ENCODE measurements at regions not wholly inside any gene's neighbourhood (a gene's known extent, or its start where the extent isn't known, plus 50 kb on each side); places are given as distances from the start of the nearest gene placed in this dataset.
"Not testable (repeated sequence)": the region's sequence is repeated elsewhere in the genome, so short reads cannot be mapped to it uniquely, and the experiment has no call there.

- DNase-seq = no peak
These were observed 117.9 kb upstream of the MED14 start for GRCh38 chrX:40853004-40853815.

GRCh38 chrX:40853816-40854123 is 118.4 kb upstream of the MED14 start:
- no peak for DNase-seq

DNA sequence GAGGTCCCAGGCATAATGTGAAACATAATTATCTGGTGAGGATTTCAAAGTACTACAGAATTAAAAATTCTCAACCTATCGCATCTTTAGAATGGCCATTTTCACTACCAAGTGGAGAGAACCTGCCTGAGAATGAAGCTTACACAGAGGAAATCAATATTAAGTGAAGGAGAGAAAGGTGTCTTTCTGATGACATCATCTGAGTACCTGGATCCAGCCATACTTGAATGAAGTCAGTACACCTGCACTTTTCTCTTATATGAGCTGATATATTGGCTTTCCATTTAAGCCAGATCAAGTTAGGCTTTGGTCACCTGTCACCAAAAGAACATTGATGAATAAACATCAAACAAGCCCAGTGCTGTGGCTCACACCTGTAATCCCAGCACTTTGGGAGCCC is 118.9 kb upstream of the MED14 start:
- DNase-seq = no peak

DNA sequence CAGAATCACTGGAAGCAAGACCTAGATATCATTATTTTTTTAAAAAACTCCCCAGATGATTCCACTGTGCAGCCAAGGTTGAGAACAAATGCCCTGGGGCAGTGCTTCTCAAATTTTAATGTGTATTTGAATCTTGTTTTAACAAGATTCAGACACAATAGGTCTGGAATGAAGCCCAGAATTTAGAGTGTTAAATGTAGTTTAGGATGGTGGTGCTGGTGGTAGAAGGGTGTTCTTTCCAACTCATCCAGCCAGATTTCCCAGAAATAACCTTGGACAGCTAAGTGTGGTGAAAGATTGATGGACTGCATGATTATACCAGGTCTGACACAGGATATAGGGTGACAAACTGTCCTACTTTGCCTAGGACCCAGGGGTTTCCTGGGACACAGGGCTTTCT is 120.1 kb upstream of the MED14 start:
- DNase-seq = no peak

DNA sequence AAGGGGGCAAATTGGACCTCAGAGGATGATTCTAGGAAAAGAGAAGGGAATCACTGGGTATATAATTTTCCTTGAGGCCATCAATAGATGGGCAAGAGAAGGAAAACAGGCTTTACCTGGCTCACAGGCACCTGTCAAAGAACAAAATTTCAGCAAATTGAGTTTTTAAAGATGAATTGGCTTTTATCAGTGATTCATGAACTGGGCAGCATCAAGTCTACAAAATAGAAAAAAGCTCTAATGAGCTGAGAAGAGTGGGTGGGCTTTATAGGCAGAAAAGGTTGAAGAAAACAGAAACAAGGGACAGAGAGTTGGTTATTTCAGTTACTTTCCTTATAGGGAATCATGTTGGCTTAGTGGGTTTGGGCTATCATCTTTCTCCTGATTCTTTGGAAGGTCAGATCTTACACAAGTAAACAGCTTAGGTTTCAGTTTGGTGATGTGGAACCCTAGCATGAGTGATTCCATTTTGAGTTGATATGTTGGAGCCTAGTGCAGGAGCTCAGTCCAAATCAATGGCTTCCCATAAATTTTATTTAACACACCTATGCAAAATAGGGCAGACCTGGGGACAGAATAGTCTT is 120.7 kb upstream of the MED14 start:
- DNase-seq = no peak

- DNase-seq = not testable (repeated sequence)
These were observed 126.7 kb upstream of the MED14 start for GRCh38 chrX:40861952-40862554.

GRCh38 chrX:40863260-40863659 is 127.9 kb upstream of the MED14 start:
- DNase-seq = not testable (repeated sequence)

DNA sequence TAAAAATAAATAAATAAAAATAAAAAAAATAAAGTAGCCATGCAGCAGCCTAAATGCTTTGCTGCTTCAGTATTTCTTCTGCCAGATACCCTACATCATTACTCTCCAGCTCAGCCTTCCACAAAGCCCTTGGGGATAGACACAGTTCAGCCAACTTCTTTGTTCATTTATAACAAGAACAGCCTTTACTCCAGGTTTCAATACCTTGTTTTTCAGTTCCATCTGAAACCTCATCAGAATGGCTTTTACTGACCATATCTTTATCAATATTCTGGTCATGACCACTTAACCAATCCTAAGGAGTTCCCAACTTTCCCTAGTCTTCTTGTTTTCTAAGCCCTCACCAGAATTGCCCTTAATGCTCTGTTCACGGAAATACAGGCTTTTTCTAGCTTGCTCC is 128.3 kb upstream of the MED14 start:
- DNase-seq = no peak

DNA sequence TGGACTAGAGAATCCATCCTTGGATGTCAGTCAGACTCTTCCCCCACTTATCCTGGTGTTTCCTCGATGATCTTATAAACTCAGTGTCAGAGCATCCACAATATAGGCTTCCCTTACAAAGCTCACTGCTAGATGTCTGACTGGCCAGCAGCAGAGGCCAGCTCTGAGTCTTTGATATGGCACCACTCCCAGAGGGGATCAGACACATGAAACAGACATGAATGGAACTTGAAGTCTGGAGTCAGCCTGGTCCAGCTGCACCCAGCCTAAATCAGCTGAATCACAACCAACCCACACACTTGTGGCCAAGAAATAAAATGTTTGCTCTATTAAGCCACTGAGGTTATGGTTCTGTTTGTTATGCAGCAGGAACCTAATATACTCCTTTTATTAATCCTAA is 129.6 kb upstream of the MED14 start:
- DNase-seq = no peak

- no peak for DNase-seq
These were observed 131.6 kb upstream of the MED14 start for GRCh38 chrX:40866893-40867292.

DNA sequence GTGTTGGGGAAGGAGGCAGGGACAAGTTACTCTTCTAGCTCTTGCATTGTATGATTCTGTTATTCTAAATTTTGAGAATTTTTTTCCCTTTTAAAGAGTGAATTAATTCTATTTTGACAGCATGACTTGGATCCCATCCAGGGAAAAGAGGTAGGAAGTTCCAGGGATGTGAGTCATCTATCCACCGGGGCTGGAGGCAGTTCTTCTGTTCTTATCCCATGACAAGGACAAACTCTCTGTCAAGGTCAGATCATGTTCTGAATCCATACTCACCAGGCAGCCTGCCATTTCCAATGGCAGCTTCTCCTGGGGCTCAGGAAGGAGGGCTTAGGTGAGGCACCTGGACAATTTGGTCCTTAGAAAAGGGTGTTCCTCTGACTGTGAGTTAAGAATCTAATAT is 132.0 kb upstream of the MED14 start:
- no peak for DNase-seq

GRCh38 chrX:40868868-40869267 is 133.5 kb upstream of the MED14 start:
- no peak for DNase-seq

DNA sequence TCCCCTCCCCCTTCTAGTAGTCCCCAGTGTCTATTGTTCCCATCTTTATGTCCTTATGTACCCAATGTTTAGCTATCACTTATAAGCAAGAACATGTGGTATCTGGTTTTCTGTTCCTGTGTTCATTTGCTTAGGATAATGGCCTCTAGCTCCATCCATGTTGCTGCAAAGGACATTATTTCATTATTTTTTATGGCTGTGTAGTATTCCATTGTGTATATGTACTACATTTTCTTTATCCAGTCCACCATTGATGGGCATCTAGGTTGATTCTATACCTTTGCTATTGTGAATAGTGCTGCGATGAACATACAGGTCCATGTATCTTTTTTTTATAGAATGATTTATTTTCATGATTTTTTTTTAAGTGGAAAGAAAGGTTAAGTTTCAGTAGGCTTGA is 135.6 kb upstream of the MED14 start:
- not testable (repeated sequence) for DNase-seq

GRCh38 chrX:40871385-40872082 is 136.2 kb upstream of the MED14 start:
- DNase-seq = peak; percentile 25

DNA sequence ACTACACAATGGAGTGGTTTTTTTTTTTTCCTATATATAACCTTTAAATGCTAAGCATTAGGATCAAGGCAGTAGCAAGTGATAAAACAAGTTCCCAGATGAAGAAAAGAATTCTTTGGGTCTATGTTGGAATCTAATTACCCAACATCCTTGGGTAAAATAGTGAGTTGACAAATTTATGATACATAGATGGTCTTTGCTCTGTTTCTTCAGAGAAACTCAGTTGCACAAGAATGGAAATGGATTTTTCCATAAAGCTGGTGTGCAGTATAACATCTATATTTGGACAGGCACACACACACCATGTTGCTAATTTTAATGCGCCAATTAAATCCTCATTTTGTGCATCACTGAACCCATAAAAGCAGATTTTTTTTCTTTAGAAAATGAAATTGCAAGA is 137.0 kb upstream of the MED14 start:
- no peak for DNase-seq

DNA sequence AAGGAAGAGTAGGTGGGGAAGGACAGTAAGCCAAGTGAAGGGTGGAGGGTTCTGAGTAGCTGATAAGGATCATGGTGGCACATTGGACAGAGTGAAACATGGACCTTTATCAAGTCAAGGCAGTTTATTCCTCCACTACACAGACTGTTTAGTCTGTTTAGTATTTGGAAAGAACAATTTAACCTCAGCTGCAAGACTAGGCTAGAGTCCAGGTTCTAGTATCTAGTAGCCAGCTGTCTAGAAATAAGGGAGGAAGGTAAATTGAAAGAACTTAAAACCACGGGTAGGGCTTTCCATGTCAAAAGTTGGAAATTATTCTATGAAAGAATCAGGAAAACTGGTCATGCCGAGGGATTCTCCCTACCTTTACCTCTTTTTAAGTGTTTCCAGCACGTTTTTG is 140.1 kb upstream of the MED14 start:
- DNase-seq = no peak

- DNase-seq = peak; percentile 3
These were observed 142.5 kb upstream of the MED14 start for GRCh38 chrX:40877887-40878286.

GRCh38 chrX:40878766-40879165 is 143.4 kb upstream of the MED14 start:
- no peak for DNase-seq

- not testable (repeated sequence) for DNase-seq
These were observed 143.8 kb upstream of the MED14 start for GRCh38 chrX:40879172-40879571.

- DNase-seq = no peak
These were observed 145.4 kb upstream of the MED14 start for GRCh38 chrX:40880712-40881111.

DNA sequence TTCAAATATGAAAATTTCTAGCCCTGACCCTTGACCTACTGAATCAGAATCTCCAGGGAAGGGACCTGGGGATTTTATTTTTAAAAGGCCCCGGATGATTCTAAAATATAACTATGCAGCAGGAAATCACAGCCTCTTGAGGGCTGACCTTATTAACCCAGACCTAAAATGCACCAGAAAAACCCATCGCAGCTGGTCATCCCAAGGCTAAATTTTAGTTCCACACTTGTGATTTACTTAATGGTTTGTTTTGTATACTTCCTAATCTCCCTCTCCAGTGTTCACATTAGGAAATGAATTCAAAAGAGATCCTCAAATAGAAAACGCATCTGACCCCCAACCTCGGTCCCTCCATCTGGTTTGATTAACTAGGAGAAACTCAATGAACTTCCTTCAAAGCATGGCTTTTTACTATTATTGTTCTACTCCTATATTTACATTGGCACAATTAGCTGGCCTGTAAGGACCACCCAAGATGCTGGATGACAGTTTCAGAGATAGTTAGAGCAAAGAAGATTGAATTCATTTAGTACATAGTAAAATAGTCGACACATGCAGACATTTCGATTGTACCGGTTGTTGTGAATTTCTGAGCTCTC is 147.8 kb upstream of the MED14 start:
- no peak for DNase-seq

GRCh38 chrX:40885989-40886388 is 150.6 kb upstream of the MED14 start:
- DNase-seq = no peak

DNA sequence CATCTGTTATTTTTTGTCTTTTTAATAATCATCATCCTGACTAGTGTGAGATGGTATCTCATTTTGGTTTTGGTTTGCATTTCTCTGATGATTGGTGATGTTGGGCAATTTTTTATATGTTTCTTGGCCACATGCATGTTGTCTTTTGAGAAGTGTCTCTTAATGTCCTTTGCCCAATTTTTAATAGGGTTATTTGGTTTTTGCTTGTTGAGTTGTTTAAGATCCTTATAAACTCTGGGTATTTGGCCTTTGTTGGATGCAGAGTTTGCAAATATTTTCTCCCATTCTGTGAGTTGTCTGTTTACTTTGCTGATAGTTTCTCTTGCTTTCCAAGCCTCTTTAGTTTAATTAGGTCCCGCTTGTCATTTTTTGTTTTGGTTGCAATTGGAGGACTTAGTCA is 152.1 kb upstream of the MED14 start:
- no peak for DNase-seq

GRCh38 chrX:40891798-40892197 is 156.5 kb upstream of the MED14 start:
- DNase-seq = no peak

Data from stimulated activated CD4-positive, alpha-beta T cell treated with anti-CD3 and anti-CD28 coated beads, Interleukin-15, amount 100 ng/mL, for 24 hours (primary cell).